ENCODE measurements at regions not wholly inside any gene's neighbourhood (a gene's known extent, or its start where the extent isn't known, plus 50 kb on each side); places are given as distances from the start of the nearest gene placed in this dataset.
A peak's percentile ranks its signal among the peaks of the same experiment; 100 is the strongest.

DNA sequence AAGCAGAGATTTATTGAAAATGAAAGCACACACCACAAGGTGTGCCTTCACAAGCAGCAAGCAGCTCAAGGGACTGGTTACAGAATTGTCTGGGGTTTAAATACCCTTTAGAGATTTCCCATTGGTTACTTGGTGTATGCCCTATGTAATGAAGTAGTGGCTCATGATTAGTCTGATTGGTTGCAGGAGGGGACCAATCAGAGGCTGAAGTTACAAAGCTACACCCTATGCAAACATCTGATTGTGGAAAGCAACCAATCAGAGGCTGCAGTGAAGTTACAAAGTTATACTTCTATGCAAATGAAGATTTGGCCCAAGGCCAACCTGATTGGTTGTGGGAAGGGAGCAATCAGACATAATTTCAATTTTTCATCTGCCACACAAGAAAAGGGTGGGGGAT lies 119.9 kb downstream of the C9orf152 start:
- H3K27ac ChIP-seq, result no peak overlapping the region
- no peak overlapping the region for H2AFZ ChIP-seq
- H3K79me2 ChIP-seq, result no peaks in the 10 kb centered on the region
- H3K4me2 ChIP-seq (ENCODE audit: low read length), result no peak overlapping the region
- H3K27me3 ChIP-seq (ENCODE audit: control insufficient read depth, insufficient read depth, low read length), result no peaks in the 10 kb centered on the region
- no peaks in the 10 kb centered on the region for H3K9me3 ChIP-seq (ENCODE audit: control insufficient read depth, low read length)
- TF ChIP-seq, protein P1, sequence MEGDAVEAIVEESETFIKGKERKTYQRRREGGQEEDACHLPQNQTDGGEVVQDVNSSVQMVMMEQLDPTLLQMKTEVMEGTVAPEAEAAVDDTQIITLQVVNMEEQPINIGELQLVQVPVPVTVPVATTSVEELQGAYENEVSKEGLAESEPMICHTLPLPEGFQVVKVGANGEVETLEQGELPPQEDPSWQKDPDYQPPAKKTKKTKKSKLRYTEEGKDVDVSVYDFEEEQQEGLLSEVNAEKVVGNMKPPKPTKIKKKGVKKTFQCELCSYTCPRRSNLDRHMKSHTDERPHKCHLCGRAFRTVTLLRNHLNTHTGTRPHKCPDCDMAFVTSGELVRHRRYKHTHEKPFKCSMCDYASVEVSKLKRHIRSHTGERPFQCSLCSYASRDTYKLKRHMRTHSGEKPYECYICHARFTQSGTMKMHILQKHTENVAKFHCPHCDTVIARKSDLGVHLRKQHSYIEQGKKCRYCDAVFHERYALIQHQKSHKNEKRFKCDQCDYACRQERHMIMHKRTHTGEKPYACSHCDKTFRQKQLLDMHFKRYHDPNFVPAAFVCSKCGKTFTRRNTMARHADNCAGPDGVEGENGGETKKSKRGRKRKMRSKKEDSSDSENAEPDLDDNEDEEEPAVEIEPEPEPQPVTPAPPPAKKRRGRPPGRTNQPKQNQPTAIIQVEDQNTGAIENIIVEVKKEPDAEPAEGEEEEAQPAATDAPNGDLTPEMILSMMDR (IDR thresholded peaks at IDR 0.05), result no peak
- H3K4me3 ChIP-seq (ENCODE audit: low read depth, low read length), result no peak overlapping the region
- H3K36me3 ChIP-seq (ENCODE audit: control insufficient read depth, insufficient read depth, low read length), result no peaks in the 10 kb centered on the region
- H3K4me1 ChIP-seq, result peaks cover 5% of the 10 kb centered on the region
- H3K9ac ChIP-seq, result no peak overlapping the region

DNA sequence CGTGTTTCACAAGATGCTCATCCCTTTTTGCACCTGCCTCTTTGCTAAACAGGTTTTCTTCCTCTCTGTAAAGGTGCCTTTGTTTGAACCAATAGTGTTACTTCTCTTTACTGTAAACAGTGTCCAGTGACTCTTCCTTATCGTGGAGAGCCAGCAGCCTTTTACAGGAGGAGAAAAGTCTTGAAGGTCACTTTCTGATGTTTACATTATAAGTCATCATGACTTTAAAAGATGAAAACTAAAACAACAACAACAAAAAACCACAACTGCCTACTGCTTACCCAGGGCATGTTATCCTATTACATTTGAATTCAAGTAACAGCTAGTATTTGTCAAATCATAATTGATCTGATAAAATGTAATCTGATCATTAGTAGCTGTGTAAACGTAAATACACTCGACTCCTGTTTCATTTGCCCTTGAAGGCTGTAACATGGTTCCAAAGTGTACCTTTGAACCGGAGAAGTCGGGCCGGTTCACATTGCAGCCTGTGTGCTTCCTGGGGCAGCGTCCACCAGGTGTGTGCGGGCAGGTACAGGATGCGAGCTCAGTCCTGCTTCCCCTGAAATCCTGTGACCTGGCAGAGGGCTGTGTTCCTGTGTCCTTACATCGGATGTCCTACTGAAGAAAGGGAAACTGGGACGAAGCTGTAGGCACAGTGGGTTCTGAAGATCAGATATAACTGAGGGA lies 118.1 kb downstream of the C9orf152 start:
- peak overlapping the region; percentile 45 for H3K4me2 ChIP-seq (ENCODE audit: low read length)
- no peaks in the 10 kb centered on the region for H3K36me3 ChIP-seq (ENCODE audit: control insufficient read depth, insufficient read depth, low read length)
- peak overlapping the region; percentile 87 for H3K27ac ChIP-seq
- H3K4me1 ChIP-seq, result peaks cover 5% of the 10 kb centered on the region
- no peaks in the 10 kb centered on the region for H3K9me3 ChIP-seq (ENCODE audit: control insufficient read depth, low read length)
- peak overlapping the region; percentile 50 for H2AFZ ChIP-seq
- H3K9ac ChIP-seq, result no peak overlapping the region
- TF ChIP-seq, protein P1 (IDR thresholded peaks at IDR 0.05), result no peak
- no peaks in the 10 kb centered on the region for H3K27me3 ChIP-seq (ENCODE audit: control insufficient read depth, insufficient read depth, low read length)
- peak overlapping the region; percentile 43 for H3K4me3 ChIP-seq (ENCODE audit: low read depth, low read length)
- H3K79me2 ChIP-seq, result no peaks in the 10 kb centered on the region

DNA sequence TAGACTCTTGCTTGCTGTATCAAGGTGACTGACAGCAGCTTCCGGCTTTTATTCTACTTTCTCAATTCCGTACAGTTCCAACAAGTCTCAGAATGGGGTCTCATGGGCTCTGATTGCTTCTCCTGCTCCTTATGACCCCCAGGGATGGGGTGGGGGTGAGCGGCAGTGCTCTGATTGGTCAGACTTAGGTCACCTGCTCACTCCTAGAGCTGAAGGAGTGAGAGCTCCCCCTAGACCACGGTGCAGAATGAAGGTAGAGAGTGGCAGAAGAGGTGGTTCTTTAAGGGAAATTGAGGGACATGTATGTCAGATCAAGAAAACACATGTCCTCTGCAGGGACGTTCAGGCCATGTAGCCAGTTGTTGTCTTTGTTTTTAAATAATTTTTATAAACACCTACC lies 115.2 kb downstream of the C9orf152 start:
- no peaks in the 10 kb centered on the region for H3K9me3 ChIP-seq (ENCODE audit: control insufficient read depth, low read length)
- H3K4me3 ChIP-seq (ENCODE audit: low read depth, low read length), result no peak overlapping the region
- TF ChIP-seq, protein P1 (IDR thresholded peaks at IDR 0.05), result no peak

DNA sequence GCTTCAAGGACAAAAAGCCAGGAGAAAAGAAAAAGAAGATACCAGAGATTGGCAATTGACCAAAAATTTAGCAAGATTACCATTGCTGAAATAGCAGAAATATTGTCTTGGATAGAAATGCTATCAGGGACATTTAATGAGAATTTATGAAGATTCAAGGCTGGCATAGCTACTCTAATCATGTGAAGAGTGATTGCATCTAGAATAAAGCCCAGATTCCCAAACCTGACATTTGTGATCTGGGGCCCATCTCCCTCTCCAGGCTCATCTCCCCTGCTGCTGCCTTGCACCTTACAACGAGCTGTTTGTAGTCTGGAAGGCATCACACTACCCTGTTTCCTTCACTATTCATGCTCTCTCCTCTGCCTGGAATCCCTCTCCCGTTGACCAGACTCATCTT lies 114.5 kb downstream of the C9orf152 start:
- no peak overlapping the region for H2AFZ ChIP-seq
- no peak overlapping the region for H3K4me3 ChIP-seq (ENCODE audit: low read depth, low read length)
- H3K9ac ChIP-seq, result no peak overlapping the region
- no peaks in the 10 kb centered on the region for H3K36me3 ChIP-seq (ENCODE audit: control insufficient read depth, insufficient read depth, low read length)
- H3K79me2 ChIP-seq, result no peaks in the 10 kb centered on the region
- H3K27me3 ChIP-seq (ENCODE audit: control insufficient read depth, insufficient read depth, low read length), result no peaks in the 10 kb centered on the region
- H3K9me3 ChIP-seq (ENCODE audit: control insufficient read depth, low read length), result no peaks in the 10 kb centered on the region
- H3K4me1 ChIP-seq, result no peaks in the 10 kb centered on the region
- no peak overlapping the region for H3K27ac ChIP-seq
- TF ChIP-seq, protein P1 (IDR thresholded peaks at IDR 0.05), result no peak
- no peak overlapping the region for H3K4me2 ChIP-seq (ENCODE audit: low read length)

More for the DNA sequence above, 115.2 kb downstream of the C9orf152 start:
- Histone ChIP-seq H3K9ac (no peak overlapping the region), H3K27me3 (ENCODE audit: control insufficient read depth, insufficient read depth, low read length) (no peaks in the 10 kb centered on the region), H3K4me2 (ENCODE audit: low read length) (no peak overlapping the region), H2AFZ (no peak overlapping the region), H3K36me3 (ENCODE audit: control insufficient read depth, insufficient read depth, low read length) (no peaks in the 10 kb centered on the region), H3K79me2 (no peaks in the 10 kb centered on the region), H3K27ac (no peak overlapping the region), H3K4me1 (peaks cover 1% of the 10 kb centered on the region)

DNA sequence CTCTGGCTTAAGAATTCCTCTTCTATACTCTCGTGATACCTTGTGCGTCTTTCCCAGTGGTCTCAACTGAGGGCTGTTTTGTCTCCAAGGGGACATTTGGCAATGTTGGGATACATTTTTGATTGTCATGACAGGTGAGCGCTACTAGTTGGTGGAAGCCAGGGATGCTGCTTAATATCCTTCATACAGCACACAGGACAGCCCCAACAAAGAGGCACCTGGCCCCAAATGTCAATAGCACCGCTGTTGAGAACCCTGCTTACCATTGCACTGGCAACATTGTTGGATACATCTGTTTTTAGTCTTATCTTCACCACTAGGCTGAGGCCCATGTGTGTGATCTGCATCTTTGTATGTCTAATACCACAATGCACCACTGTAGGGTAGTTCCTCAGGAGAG lies 114.1 kb downstream of the C9orf152 start:
- TF ChIP-seq, protein P1 (IDR thresholded peaks at IDR 0.05), result no peak
- H3K4me2 ChIP-seq (ENCODE audit: low read length), result no peak overlapping the region
- no peaks in the 10 kb centered on the region for H3K36me3 ChIP-seq (ENCODE audit: control insufficient read depth, insufficient read depth, low read length)
- H3K27me3 ChIP-seq (ENCODE audit: control insufficient read depth, insufficient read depth, low read length), result no peaks in the 10 kb centered on the region
- no peak overlapping the region for H3K4me3 ChIP-seq (ENCODE audit: low read depth, low read length)
- H3K9me3 ChIP-seq (ENCODE audit: control insufficient read depth, low read length), result no peaks in the 10 kb centered on the region
- no peak overlapping the region for H3K9ac ChIP-seq
- no peaks in the 10 kb centered on the region for H3K79me2 ChIP-seq
- H3K4me1 ChIP-seq, result no peaks in the 10 kb centered on the region
- H2AFZ ChIP-seq, result no peak overlapping the region
- no peak overlapping the region for H3K27ac ChIP-seq

Data from parathyroid adenoma (tissue), 2 donors.